GM23338 (cell line): ENCODE measurements at regions not wholly inside any gene's neighbourhood (a gene's known extent, or its start where the extent isn't known, plus 50 kb on each side); places are given as distances from the start of the nearest gene placed in this dataset.

Experiments
- ATAC-seq: fragments of 200-7000 bp; cut with Tn5 transposase; 3 replicates; pipeline ENCODE4 v1.9.1; 2020
- DNase-seq: peaks from one replicate; pipeline ENCODE4 v3.0.0-alpha.2; 2015; ENCODE audit warnings: low spot score
- H2AFZ ChIP-seq: fragments of 200-600 bp; sonication (generic); 2 replicates; pipeline ENCODE4 v1.8.0; 2016; ENCODE audit warnings: antibody characterized with exemption, mild to moderate bottlenecking, moderate library complexity
- H3F3A ChIP-seq: fragments of 200-600 bp; sonication (generic); replicated peaks from 2 replicates; pipeline ENCODE4 v1.8.0; 2017; ENCODE audit warnings: antibody characterized with exemption, mixed run types, low read depth
- H3K27ac ChIP-seq: fragments of 200-600 bp; sonication (generic); 2 replicates; pipeline ENCODE4 v1.6.1; 2016; ENCODE audit warnings: low read depth
- H3K27me3 ChIP-seq: fragments of 200-600 bp; sonication (generic); 2 replicates; pipeline ENCODE4 v1.8.0; 2016; ENCODE audit warnings: mild to moderate bottlenecking, mixed run types, moderate library complexity; ENCODE audit not compliant: insufficient read depth
- H3K36me3 ChIP-seq: fragments of 200-600 bp; sonication (generic); 2 replicates; pipeline ENCODE4 v1.8.0; 2016; ENCODE audit warnings: mild to moderate bottlenecking; ENCODE audit not compliant: insufficient read depth
- H3K4me1 ChIP-seq: fragments of 200-600 bp; sonication (generic); 2 replicates; pipeline ENCODE4 v1.8.0; 2016; ENCODE audit warnings: mild to moderate bottlenecking, moderate library complexity; ENCODE audit not compliant: insufficient read depth
- H3K4me2 ChIP-seq: fragments of 200-600 bp; sonication (generic); 2 replicates; pipeline ENCODE4 v1.7.1; 2017; ENCODE audit warnings: mixed run types
- H3K4me3 ChIP-seq: fragments of 200-600 bp; sonication (generic); 2 replicates; pipeline ENCODE4 v1.6.1; 2016; ENCODE audit warnings: mixed run types
- H3K79me2 ChIP-seq: fragments of 200-600 bp; sonication (generic); replicated peaks from 2 replicates; pipeline ENCODE4 v1.8.0; 2017; ENCODE audit warnings: mild to moderate bottlenecking; ENCODE audit not compliant: insufficient read depth
- H3K9me2 ChIP-seq: fragments of 200-600 bp; sonication (generic); 2 replicates; pipeline ENCODE4 v1.8.0; 2017; ENCODE audit not compliant: insufficient read depth
- H4K20me1 ChIP-seq: fragments of 200-600 bp; sonication (generic); replicated peaks from 2 replicates; pipeline ENCODE4 v1.8.0; 2017; ENCODE audit warnings: mild to moderate bottlenecking; ENCODE audit not compliant: insufficient read depth
- H3K27ac Mint-ChIP-seq: 2 replicates; pipeline ENCODE4 v1.8.0; 2020; ENCODE audit warnings: inconsistent platforms, mild to moderate bottlenecking, moderate library complexity, mixed read lengths
- H3K27me3 Mint-ChIP-seq: 3 replicates; pipeline ENCODE4 v1.8.0; 2022; ENCODE audit warnings: low read depth, mild to moderate bottlenecking, moderate library complexity, mixed read lengths, inconsistent platforms; ENCODE audit not compliant: insufficient read depth, poor library complexity
- H3K36me3 Mint-ChIP-seq: 3 replicates; pipeline ENCODE4 v1.8.0; 2021; ENCODE audit warnings: low read depth, mild to moderate bottlenecking, inconsistent platforms, moderate library complexity, mixed read lengths
- H3K4me1 Mint-ChIP-seq: 3 replicates; pipeline ENCODE4 v1.8.0; 2020; ENCODE audit warnings: mild to moderate bottlenecking, inconsistent platforms, mixed read lengths
- H3K4me3 Mint-ChIP-seq: 3 replicates; pipeline ENCODE4 v1.8.0; 2021; ENCODE audit warnings: moderate library complexity, mild to moderate bottlenecking, inconsistent platforms, mixed read lengths
- H3K9me3 Mint-ChIP-seq: 3 replicates; pipeline ENCODE4 v1.8.0; 2020; ENCODE audit warnings: moderate library complexity, mild to moderate bottlenecking, inconsistent platforms, mixed read lengths
- CREB1 ChIP-seq: fragments of 250-450 bp; sonication (Bioruptor Pico); IDR thresholded peaks from 2 replicates; pipeline ENCODE4 v1.5.0; 2020; ENCODE audit warnings: low read depth, mild to moderate bottlenecking, moderate library complexity
- EZH2 ChIP-seq: fragments of 200-600 bp; sonication (generic); IDR thresholded peaks from one replicate; pipeline ENCODE4 v1.8.0; 2017; ENCODE audit warnings: antibody characterized with exemption, mild to moderate bottlenecking, low read depth; ENCODE audit not compliant: unreplicated experiment
- EZH2phosphoT487 ChIP-seq: fragments of 200-600 bp; sonication (generic); IDR thresholded peaks from one replicate; pipeline ENCODE4 v1.8.1; 2018; ENCODE audit warnings: antibody characterized with exemption; ENCODE audit not compliant: unreplicated experiment
- JUNB ChIP-seq: IDR thresholded peaks from one replicate; pipeline ENCODE4 v1.6.1; 2016; ENCODE audit warnings: antibody characterized with exemption; ENCODE audit not compliant: unreplicated experiment
- NANOG ChIP-seq: IDR thresholded peaks from 2 replicates; pipeline ENCODE4 v1.6.1; 2016; ENCODE audit warnings: antibody characterized with exemption, borderline replicate concordance
- POLR2AphosphoS5 ChIP-seq: IDR thresholded peaks from 2 replicates; pipeline ENCODE4 v1.6.1; 2016; ENCODE audit warnings: antibody characterized with exemption, low read depth
- ZNF114 ChIP-seq: fragments of 250-450 bp; sonication (Bioruptor Pico); IDR thresholded peaks from 2 replicates; pipeline ENCODE4 v1.5.0; 2020; ENCODE audit warnings: mild to moderate bottlenecking, moderate library complexity
- ZNF331 ChIP-seq: fragments of 250-450 bp; sonication (Bioruptor Pico); IDR thresholded peaks from 2 replicates; pipeline ENCODE4 v1.5.0; 2020; ENCODE audit warnings: low read depth, mild to moderate bottlenecking, moderate library complexity
- TF ChIP-seq, protein P1 (sequence below), 2 experiments: fragments of 200-600 bp in 1 of 2; sonication (generic) in 1 of 2; conservative IDR thresholded peaks; 2 replicates each; pipeline versions ENCODE4 v1.5.1 to v1.6.1; 2016 to 2017; ENCODE audit warnings: antibody characterized with exemption in 2 of 2, low read depth in 2 of 2, mild to moderate bottlenecking in 2 of 2, moderate library complexity in 1 of 2
- TF ChIP-seq, protein P2 (sequence below): IDR thresholded peaks from one replicate; pipeline ENCODE4 v1.6.1; 2018; ENCODE audit warnings: antibody characterized with exemption; ENCODE audit not compliant: unreplicated experiment
- TF ChIP-seq, protein P3 (sequence below): IDR thresholded peaks from 2 replicates; pipeline ENCODE4 v1.6.1; 2016; ENCODE audit warnings: antibody characterized with exemption

DNA sequence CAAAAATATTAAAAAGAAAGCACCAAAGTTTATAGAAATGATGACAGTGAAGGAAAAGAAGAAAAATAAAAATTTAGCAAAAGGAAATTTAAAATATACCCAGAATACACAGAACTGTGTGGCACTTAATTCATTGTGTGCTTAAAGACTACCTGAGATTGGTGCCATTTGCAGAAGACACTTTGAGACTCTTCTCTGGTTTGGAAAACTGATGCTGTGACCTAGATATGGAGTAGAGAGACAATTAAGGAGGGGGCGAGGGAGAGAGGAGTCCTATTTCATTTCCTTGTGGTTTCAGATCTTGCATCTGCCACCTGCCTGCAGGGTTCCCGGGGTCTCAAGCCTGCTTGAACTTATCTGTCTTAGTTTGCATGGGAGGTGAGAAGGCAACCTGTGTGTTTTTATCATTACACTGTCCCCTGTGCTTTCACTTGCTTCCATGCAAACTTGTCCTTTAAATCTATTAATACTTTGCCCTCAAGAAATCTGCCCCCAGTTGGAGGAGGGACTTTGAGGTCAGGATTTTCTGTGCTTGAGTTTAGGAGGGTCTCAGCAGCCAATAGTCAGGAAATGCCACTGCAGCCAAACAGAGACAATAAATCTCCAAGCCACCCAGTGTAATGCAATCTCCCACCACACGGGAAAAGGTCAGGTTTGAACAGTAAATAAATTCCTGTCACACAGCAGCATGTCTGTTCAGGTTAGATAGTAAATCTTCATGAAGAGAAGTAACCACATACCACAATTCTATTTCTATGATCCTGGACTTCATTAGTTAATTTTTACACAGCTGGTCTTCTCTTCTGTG, 119.4 kb downstream of the CAND1 start:
- no peak overlapping the region for H3K4me2 ChIP-seq
- no peak for TF ChIP-seq EZH2phosphoT487
- TF ChIP-seq, protein P1, sequence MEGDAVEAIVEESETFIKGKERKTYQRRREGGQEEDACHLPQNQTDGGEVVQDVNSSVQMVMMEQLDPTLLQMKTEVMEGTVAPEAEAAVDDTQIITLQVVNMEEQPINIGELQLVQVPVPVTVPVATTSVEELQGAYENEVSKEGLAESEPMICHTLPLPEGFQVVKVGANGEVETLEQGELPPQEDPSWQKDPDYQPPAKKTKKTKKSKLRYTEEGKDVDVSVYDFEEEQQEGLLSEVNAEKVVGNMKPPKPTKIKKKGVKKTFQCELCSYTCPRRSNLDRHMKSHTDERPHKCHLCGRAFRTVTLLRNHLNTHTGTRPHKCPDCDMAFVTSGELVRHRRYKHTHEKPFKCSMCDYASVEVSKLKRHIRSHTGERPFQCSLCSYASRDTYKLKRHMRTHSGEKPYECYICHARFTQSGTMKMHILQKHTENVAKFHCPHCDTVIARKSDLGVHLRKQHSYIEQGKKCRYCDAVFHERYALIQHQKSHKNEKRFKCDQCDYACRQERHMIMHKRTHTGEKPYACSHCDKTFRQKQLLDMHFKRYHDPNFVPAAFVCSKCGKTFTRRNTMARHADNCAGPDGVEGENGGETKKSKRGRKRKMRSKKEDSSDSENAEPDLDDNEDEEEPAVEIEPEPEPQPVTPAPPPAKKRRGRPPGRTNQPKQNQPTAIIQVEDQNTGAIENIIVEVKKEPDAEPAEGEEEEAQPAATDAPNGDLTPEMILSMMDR (conservative IDR thresholded peaks at IDR 0.05; ENCODE audit: low read depth in 2 of 2): peak in 1 of 2 experiments; percentile 41; a peak in 2 of 4 replicates
- H3K4me3 Mint-ChIP-seq: no peak overlapping the region
- H3K4me1 Mint-ChIP-seq: peaks cover 11% of the 10 kb centered on the region
- peaks cover 6% of the 10 kb centered on the region for H3K4me1 ChIP-seq
- no peaks in the 10 kb centered on the region for H3F3A ChIP-seq
- no peak overlapping the region for H2AFZ ChIP-seq
- H3K36me3 Mint-ChIP-seq: no peaks in the 10 kb centered on the region
- no peaks in the 10 kb centered on the region for H3K79me2 ChIP-seq
- no peaks in the 10 kb centered on the region for H4K20me1 ChIP-seq
- H3K27me3 ChIP-seq: no peaks in the 10 kb centered on the region
- H3K9me3 Mint-ChIP-seq: no peaks in the 10 kb centered on the region
- DNase-seq (peak; percentile 69), ATAC-seq (peak; percentile 94)
- H3K27me3 Mint-ChIP-seq: peaks cover 4% of the 10 kb centered on the region
- H3K9me2 ChIP-seq: no peaks in the 10 kb centered on the region
- H3K4me3 ChIP-seq: no peak overlapping the region
- H3K36me3 ChIP-seq: no peaks in the 10 kb centered on the region
- 0 out of 2 replicates have a peak overlapping the region, but pooled peaks have one; percentile 14 for H3K27ac Mint-ChIP-seq
- H3K27ac ChIP-seq: no peak overlapping the region

DNA sequence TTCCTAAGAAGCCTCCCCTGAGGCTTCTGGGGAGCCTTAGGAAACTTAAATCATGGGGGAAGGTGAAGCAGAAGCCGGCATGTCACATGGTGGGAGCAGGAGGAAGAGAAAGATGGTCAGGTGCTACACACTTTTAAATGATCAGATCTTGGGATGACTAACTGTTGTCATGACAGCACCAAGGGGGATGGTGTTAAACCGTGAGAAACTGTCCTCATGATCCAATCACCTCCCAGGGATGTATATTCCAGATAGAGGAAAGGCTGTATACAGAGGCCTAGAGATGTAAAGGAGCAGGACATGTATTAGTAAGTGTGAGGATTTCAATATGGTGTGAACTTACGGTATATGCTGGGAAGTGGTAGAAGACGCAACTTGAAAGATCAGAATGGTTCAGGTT, 121.1 kb downstream of the CAND1 start:
- H3K36me3 ChIP-seq: no peaks in the 10 kb centered on the region
- ATAC-seq (no peak), DNase-seq (no peak)
- no peaks in the 10 kb centered on the region for H3K79me2 ChIP-seq
- no peaks in the 10 kb centered on the region for H4K20me1 ChIP-seq
- H3K4me1 ChIP-seq: peaks cover 6% of the 10 kb centered on the region
- TF ChIP-seq EZH2phosphoT487: no peak
- TF ChIP-seq ZNF331 (CRISPR knock-in tag): no peak
- no peak for TF ChIP-seq JUNB
- TF ChIP-seq NANOG: no peak
- no peak for TF ChIP-seq POLR2AphosphoS5
- TF ChIP-seq ZNF114 (CRISPR knock-in tag): no peak
- TF ChIP-seq, protein P2, sequence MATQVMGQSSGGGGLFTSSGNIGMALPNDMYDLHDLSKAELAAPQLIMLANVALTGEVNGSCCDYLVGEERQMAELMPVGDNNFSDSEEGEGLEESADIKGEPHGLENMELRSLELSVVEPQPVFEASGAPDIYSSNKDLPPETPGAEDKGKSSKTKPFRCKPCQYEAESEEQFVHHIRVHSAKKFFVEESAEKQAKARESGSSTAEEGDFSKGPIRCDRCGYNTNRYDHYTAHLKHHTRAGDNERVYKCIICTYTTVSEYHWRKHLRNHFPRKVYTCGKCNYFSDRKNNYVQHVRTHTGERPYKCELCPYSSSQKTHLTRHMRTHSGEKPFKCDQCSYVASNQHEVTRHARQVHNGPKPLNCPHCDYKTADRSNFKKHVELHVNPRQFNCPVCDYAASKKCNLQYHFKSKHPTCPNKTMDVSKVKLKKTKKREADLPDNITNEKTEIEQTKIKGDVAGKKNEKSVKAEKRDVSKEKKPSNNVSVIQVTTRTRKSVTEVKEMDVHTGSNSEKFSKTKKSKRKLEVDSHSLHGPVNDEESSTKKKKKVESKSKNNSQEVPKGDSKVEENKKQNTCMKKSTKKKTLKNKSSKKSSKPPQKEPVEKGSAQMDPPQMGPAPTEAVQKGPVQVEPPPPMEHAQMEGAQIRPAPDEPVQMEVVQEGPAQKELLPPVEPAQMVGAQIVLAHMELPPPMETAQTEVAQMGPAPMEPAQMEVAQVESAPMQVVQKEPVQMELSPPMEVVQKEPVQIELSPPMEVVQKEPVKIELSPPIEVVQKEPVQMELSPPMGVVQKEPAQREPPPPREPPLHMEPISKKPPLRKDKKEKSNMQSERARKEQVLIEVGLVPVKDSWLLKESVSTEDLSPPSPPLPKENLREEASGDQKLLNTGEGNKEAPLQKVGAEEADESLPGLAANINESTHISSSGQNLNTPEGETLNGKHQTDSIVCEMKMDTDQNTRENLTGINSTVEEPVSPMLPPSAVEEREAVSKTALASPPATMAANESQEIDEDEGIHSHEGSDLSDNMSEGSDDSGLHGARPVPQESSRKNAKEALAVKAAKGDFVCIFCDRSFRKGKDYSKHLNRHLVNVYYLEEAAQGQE: no peak
- no peak for TF ChIP-seq CREB1 (CRISPR knock-in tag)
- TF ChIP-seq, protein P1 (conservative IDR thresholded peaks at IDR 0.05; ENCODE audit: low read depth in 2 of 2): no peak
- TF ChIP-seq EZH2: no peak
- TF ChIP-seq, protein P3, sequence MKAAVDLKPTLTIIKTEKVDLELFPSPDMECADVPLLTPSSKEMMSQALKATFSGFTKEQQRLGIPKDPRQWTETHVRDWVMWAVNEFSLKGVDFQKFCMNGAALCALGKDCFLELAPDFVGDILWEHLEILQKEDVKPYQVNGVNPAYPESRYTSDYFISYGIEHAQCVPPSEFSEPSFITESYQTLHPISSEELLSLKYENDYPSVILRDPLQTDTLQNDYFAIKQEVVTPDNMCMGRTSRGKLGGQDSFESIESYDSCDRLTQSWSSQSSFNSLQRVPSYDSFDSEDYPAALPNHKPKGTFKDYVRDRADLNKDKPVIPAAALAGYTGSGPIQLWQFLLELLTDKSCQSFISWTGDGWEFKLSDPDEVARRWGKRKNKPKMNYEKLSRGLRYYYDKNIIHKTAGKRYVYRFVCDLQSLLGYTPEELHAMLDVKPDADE: no peak
- H3K9me3 Mint-ChIP-seq: no peaks in the 10 kb centered on the region
- H3K9me2 ChIP-seq: no peaks in the 10 kb centered on the region
- H3K27ac ChIP-seq: no peak overlapping the region
- H3K27ac Mint-ChIP-seq: no peak overlapping the region
- no peaks in the 10 kb centered on the region for H3F3A ChIP-seq
- no peak overlapping the region for H3K4me3 Mint-ChIP-seq
- H3K4me2 ChIP-seq: no peak overlapping the region
- peaks cover 4% of the 10 kb centered on the region for H3K27me3 Mint-ChIP-seq
- H3K4me1 Mint-ChIP-seq: peaks cover 11% of the 10 kb centered on the region
- no peaks in the 10 kb centered on the region for H3K27me3 ChIP-seq
- H2AFZ ChIP-seq: no peak overlapping the region
- no peaks in the 10 kb centered on the region for H3K36me3 Mint-ChIP-seq
- H3K4me3 ChIP-seq: no peak overlapping the region
